ENCODE measurements at regions not wholly inside any gene's neighbourhood (a gene's known extent, or its start where the extent isn't known, plus 50 kb on each side); places are given as distances from the start of the nearest gene placed in this dataset.

DNA sequence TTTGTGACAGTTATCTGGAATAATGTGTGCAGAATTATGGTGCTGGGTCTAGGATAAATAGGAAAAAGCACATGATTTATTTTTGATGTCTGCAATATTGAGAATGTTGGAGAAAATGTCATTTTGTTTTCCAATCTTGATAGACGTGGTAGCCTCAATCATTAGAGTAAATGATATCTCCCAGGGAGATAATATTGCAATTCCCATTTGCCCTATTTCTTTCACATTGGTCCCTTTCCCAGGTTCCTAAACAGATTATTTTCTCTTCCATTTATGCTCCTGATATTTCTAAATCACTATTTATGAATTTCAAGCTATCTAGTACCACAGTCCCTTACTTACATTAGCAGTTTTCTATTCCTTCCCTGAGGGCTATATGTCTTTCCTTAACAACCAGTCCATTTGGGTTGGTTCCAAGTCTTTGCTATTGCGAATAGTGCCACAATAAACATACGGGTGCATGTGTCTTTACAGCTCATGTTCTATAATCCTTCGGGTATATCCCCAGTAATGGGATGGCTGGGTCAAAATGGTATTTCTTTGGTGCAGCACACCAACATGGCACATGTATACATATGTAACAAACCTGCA, 447.3 kb downstream of the PLA2G4A start:
- TF ChIP-seq, protein P1, sequence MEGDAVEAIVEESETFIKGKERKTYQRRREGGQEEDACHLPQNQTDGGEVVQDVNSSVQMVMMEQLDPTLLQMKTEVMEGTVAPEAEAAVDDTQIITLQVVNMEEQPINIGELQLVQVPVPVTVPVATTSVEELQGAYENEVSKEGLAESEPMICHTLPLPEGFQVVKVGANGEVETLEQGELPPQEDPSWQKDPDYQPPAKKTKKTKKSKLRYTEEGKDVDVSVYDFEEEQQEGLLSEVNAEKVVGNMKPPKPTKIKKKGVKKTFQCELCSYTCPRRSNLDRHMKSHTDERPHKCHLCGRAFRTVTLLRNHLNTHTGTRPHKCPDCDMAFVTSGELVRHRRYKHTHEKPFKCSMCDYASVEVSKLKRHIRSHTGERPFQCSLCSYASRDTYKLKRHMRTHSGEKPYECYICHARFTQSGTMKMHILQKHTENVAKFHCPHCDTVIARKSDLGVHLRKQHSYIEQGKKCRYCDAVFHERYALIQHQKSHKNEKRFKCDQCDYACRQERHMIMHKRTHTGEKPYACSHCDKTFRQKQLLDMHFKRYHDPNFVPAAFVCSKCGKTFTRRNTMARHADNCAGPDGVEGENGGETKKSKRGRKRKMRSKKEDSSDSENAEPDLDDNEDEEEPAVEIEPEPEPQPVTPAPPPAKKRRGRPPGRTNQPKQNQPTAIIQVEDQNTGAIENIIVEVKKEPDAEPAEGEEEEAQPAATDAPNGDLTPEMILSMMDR (IDR thresholded peaks at IDR 0.05): no peak
- DNase-seq: no peak
- no peak overlapping the region for H3K4me3 Mint-ChIP-seq
- H3K9me3 Mint-ChIP-seq: no peaks in the 10 kb centered on the region
- ChIA-PET POLR2A (no interaction called here), CTCF (no interaction called here)
- H3K27ac Mint-ChIP-seq: no peak overlapping the region
- H3K4me1 Mint-ChIP-seq: no peaks in the 10 kb centered on the region
- intact Hi-C loops (cut with micrococcal nuclease): no loop called here
- no peaks in the 10 kb centered on the region for H3K36me3 Mint-ChIP-seq (ENCODE audit: low read depth)
- no peak for ATAC-seq (ENCODE audit: low read depth)
- H3K27me3 Mint-ChIP-seq: no peaks in the 10 kb centered on the region

- TF ChIP-seq, protein P1 (IDR thresholded peaks at IDR 0.05): no peak
- Mint-ChIP-seq H3K4me3 (no peak overlapping the region), H3K9me3 (no peaks in the 10 kb centered on the region), H3K36me3 (ENCODE audit: low read depth) (no peaks in the 10 kb centered on the region), H3K27me3 (no peaks in the 10 kb centered on the region), H3K4me1 (no peaks in the 10 kb centered on the region), H3K27ac (no peak overlapping the region)
- no peak for DNase-seq
- intact Hi-C loops (cut with micrococcal nuclease): no loop called here
- ChIA-PET POLR2A (no interaction called here), CTCF (no interaction called here)
- ATAC-seq (ENCODE audit: low read depth): no peak
Observed at GRCh38 chr1:187276677-187277076, 447.9 kb downstream of the PLA2G4A start.

GRCh38 chr1:187280031-187280430, 451.3 kb downstream of the PLA2G4A start:
- Mint-ChIP-seq H3K4me3 (no peak overlapping the region), H3K9me3 (no peaks in the 10 kb centered on the region), H3K27me3 (no peaks in the 10 kb centered on the region), H3K27ac (no peak overlapping the region), H3K36me3 (ENCODE audit: low read depth) (no peaks in the 10 kb centered on the region), H3K4me1 (no peaks in the 10 kb centered on the region)
- ATAC-seq (ENCODE audit: low read depth) (no peak), DNase-seq (no peak)
- intact Hi-C loops (cut with micrococcal nuclease): no loop called here
- CTCF ChIA-PET: no interaction called here
- TF ChIP-seq, protein P1 (IDR thresholded peaks at IDR 0.05): no peak
- POLR2A ChIA-PET: no interaction called here

DNA sequence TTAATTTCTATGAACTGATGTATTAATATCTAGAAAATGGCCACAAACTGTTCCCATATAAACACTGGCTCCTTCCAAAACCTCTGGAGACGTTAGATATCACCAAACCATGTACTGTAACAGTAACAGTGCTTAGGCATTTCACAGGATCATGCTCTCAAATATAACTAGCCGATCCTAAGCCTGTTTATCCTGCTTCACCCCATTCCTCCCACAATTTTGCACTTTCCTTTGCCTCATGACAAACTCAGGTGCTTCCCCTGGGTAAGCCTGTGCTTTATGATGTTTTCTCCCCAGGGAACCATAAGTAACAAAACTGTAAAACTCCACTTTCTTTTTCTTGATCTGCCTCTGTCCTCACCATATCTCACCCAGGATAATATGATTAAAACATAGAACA, 452.3 kb downstream of the PLA2G4A start:
- no peaks in the 10 kb centered on the region for H3K36me3 Mint-ChIP-seq (ENCODE audit: low read depth)
- H3K4me1 Mint-ChIP-seq: no peaks in the 10 kb centered on the region
- ChIA-PET POLR2A (no interaction called here), CTCF (no interaction called here)
- TF ChIP-seq, protein P1 (IDR thresholded peaks at IDR 0.05): no peak
- no peaks in the 10 kb centered on the region for H3K27me3 Mint-ChIP-seq
- H3K9me3 Mint-ChIP-seq: no peaks in the 10 kb centered on the region
- no peak for ATAC-seq (ENCODE audit: low read depth)
- H3K27ac Mint-ChIP-seq: no peak overlapping the region
- intact Hi-C loops (cut with micrococcal nuclease): no loop called here
- no peak for DNase-seq
- H3K4me3 Mint-ChIP-seq: no peak overlapping the region

- ChIA-PET CTCF (no interaction called here), POLR2A (no interaction called here)
- no peak overlapping the region for H3K27ac Mint-ChIP-seq
- H3K4me1 Mint-ChIP-seq: no peaks in the 10 kb centered on the region
- no peak overlapping the region for H3K4me3 Mint-ChIP-seq
- DNase-seq (no peak), ATAC-seq (ENCODE audit: low read depth) (no peak)
- TF ChIP-seq, protein P1 (IDR thresholded peaks at IDR 0.05): no peak
- no peaks in the 10 kb centered on the region for H3K36me3 Mint-ChIP-seq (ENCODE audit: low read depth)
- intact Hi-C loops (cut with micrococcal nuclease): no loop called here
- no peaks in the 10 kb centered on the region for H3K9me3 Mint-ChIP-seq
- no peaks in the 10 kb centered on the region for H3K27me3 Mint-ChIP-seq
Observed at GRCh38 chr1:187283984-187284383, 455.2 kb downstream of the PLA2G4A start.

Measured in activated B cell treated with CpG ODN at 0.5 μM for 24 hours (primary cell).